ENCODE measurements at regions not wholly inside any gene's neighbourhood (a gene's known extent, or its start where the extent isn't known, plus 50 kb on each side); places are given as distances from the start of the nearest gene placed in this dataset.

GRCh38 chr1:60886793-60887331 is 195.5 kb upstream of the NFIA start:
- no peak for DNase-seq (ENCODE audit: extremely low read depth, low read depth)
- TF ChIP-seq CTCF (IDR thresholded peaks at IDR 0.05; ENCODE audit: low read depth, low read length, missing control alignments), result no peak
- H3K4me3 ChIP-seq (replicated peaks; ENCODE audit: low read depth, low read length), result no peak overlapping the region

GRCh38 chr1:60886090-60886489 is 196.3 kb upstream of the NFIA start:
- no peak for TF ChIP-seq CTCF (IDR thresholded peaks at IDR 0.05; ENCODE audit: low read depth, low read length, missing control alignments)
- no peak overlapping the region for H3K4me3 ChIP-seq (replicated peaks; ENCODE audit: low read depth, low read length)
- no peak for DNase-seq (ENCODE audit: extremely low read depth, low read depth)

GRCh38 chr1:60880202-60880601 is 202.2 kb upstream of the NFIA start:
- TF ChIP-seq CTCF (IDR thresholded peaks at IDR 0.05; ENCODE audit: low read depth, low read length, missing control alignments), result no peak
- no peak for DNase-seq (ENCODE audit: extremely low read depth, low read depth)

GRCh38 chr1:60878323-60878722 is 204.0 kb upstream of the NFIA start:
- no peak overlapping the region for H3K4me3 ChIP-seq (replicated peaks; ENCODE audit: low read depth, low read length)
- no peak for TF ChIP-seq CTCF (IDR thresholded peaks at IDR 0.05; ENCODE audit: low read depth, low read length, missing control alignments)
- DNase-seq (ENCODE audit: extremely low read depth, low read depth), result no peak

More at GRCh38 chr1:60880202-60880601, 202.2 kb upstream of the NFIA start:
- no peak overlapping the region for H3K4me3 ChIP-seq (replicated peaks; ENCODE audit: low read depth, low read length)

- no peak overlapping the region for H3K4me3 ChIP-seq (replicated peaks; ENCODE audit: low read depth, low read length)
- DNase-seq (ENCODE audit: extremely low read depth, low read depth), result no peak
- TF ChIP-seq CTCF (IDR thresholded peaks at IDR 0.05; ENCODE audit: low read depth, low read length, missing control alignments), result no peak
Measured at GRCh38 chr1:60877376-60877775, 205.0 kb upstream of the NFIA start.

- TF ChIP-seq CTCF (IDR thresholded peaks at IDR 0.05; ENCODE audit: low read depth, low read length, missing control alignments), result no peak
- H3K4me3 ChIP-seq (replicated peaks; ENCODE audit: low read depth, low read length), result no peak overlapping the region
- no peak for DNase-seq (ENCODE audit: extremely low read depth, low read depth)
Measured at GRCh38 chr1:60876952-60877351, 205.4 kb upstream of the NFIA start.

GRCh38 chr1:60875138-60875537 is 207.2 kb upstream of the NFIA start:
- H3K4me3 ChIP-seq (replicated peaks; ENCODE audit: low read depth, low read length), result no peak overlapping the region
- no peak for DNase-seq (ENCODE audit: extremely low read depth, low read depth)
- no peak for TF ChIP-seq CTCF (IDR thresholded peaks at IDR 0.05; ENCODE audit: low read depth, low read length, missing control alignments)

Data from HFF-Myc (cell line).